ENCODE measurements at regions not wholly inside any gene's neighbourhood (a gene's known extent, or its start where the extent isn't known, plus 50 kb on each side); places are given as distances from the start of the nearest gene placed in this dataset.

- TF ChIP-seq CTCF (IDR thresholded peaks at IDR 0.05) (no peak), EZH2 (IDR thresholded peaks at IDR 0.05; ENCODE audit: borderline replicate concordance, insufficient read depth, low read depth, low read length, poor library complexity, severe bottlenecking) (no peak)
Measured at GRCh38 chr5:2836133-2836532, 84.7 kb upstream of the IRX2 start.
